Transverse colon (tissue), 4 donors: ENCODE measurements at regions not wholly inside any gene's neighbourhood (a gene's known extent, or its start where the extent isn't known, plus 50 kb on each side); places are given as distances from the start of the nearest gene placed in this dataset.

ENCODE experiments used
- POLR2A ChIP-seq: fragments of 450-650 bp; IDR thresholded peaks from one replicate; pipeline ENCODE4 v1.6.1; 2016; ENCODE audit warnings: antibody characterized with exemption, mild to moderate bottlenecking, moderate library complexity
- POLR2AphosphoS5 ChIP-seq, 3 donors: sonication (generic); formaldehyde crosslinking; IDR thresholded peaks; one replicate each; pipeline ENCODE4 v1.6.1; 2016; ENCODE audit warnings: antibody characterized with exemption in 3 of 3
- TF ChIP-seq, protein P1 (sequence below), 5 experiments: fragments of 200-600 bp in 3 of 5; fragments of 450-650 bp in 2 of 5; sonication (generic) in 3 of 5; IDR thresholded peaks; 1 replicate in 2 of 5; 2 replicates in 3 of 5; pipeline ENCODE4 v1.5.1; 2016 to 2017; ENCODE audit warnings: antibody characterized with exemption in 5 of 5, inconsistent platforms in 3 of 5, mild to moderate bottlenecking in 2 of 5, moderate library complexity in 1 of 5

DNA sequence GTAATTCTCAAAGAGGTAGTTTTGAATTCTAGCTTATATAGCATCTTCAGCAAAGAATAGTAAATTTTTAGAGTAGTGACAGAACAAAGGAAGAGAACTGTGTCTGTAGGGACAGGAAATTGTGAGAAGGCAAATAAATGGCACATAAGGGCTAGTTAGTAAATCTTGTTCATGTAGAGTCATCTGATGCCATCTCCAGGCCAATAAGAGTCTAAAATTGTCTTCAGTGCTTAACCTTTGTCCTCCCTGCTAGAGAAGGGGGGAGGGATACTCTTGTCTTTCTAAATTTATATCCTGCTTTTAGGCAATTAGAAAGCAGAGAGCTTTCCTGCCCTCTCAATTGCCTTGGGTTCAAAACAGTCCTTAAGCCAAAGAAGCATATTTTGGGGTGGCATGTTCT is 87.0 kb upstream of the DNAJC19 start:
- TF ChIP-seq POLR2A (no peak), POLR2AphosphoS5 (IDR thresholded peaks at IDR 0.05) (no peak)
- TF ChIP-seq, protein P1, sequence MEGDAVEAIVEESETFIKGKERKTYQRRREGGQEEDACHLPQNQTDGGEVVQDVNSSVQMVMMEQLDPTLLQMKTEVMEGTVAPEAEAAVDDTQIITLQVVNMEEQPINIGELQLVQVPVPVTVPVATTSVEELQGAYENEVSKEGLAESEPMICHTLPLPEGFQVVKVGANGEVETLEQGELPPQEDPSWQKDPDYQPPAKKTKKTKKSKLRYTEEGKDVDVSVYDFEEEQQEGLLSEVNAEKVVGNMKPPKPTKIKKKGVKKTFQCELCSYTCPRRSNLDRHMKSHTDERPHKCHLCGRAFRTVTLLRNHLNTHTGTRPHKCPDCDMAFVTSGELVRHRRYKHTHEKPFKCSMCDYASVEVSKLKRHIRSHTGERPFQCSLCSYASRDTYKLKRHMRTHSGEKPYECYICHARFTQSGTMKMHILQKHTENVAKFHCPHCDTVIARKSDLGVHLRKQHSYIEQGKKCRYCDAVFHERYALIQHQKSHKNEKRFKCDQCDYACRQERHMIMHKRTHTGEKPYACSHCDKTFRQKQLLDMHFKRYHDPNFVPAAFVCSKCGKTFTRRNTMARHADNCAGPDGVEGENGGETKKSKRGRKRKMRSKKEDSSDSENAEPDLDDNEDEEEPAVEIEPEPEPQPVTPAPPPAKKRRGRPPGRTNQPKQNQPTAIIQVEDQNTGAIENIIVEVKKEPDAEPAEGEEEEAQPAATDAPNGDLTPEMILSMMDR (IDR thresholded peaks at IDR 0.05): no peak
